ENCODE measurements at regions not wholly inside any gene's neighbourhood (a gene's known extent, or its start where the extent isn't known, plus 50 kb on each side); places are given as distances from the start of the nearest gene placed in this dataset.
"Not testable (repeated sequence)": the region's sequence is repeated elsewhere in the genome, so short reads cannot be mapped to it uniquely, and the experiment has no call there.

- DNase-seq (no peak), ATAC-seq (ENCODE audit: low read depth in 2 of 2) (no peak)
- Mint-ChIP-seq H3K4me3 (no peak overlapping the region), H3K9me3 (peaks cover 0 to 2% (median 0%) of the 10 kb centered on the region in 7 donors), H3K27ac (no peak overlapping the region), H3K4me1 (no peaks in the 10 kb centered on the region), H3K27me3 (no peaks in the 10 kb centered on the region), H3K36me3 (no peaks in the 10 kb centered on the region)
- no peak overlapping the region for H3K27ac ChIP-seq (ENCODE audit: insufficient read depth, low read length, poor library complexity, severe bottlenecking)
- H3K4me3 ChIP-seq (ENCODE audit: low read depth, low read length), result no peak overlapping the region
- no peaks in the 10 kb centered on the region for H3K9me3 ChIP-seq (ENCODE audit: control insufficient read depth in 2 of 2, low read length in 2 of 2)
- peaks cover 2% of the 10 kb centered on the region for H3K27me3 ChIP-seq (ENCODE audit: control insufficient read depth, insufficient read depth, low read length)
- no peaks in the 10 kb centered on the region for H3K36me3 ChIP-seq (ENCODE audit: control insufficient read depth, insufficient read depth, low read length)
- no peaks in the 10 kb centered on the region for H3K4me1 ChIP-seq (ENCODE audit: control insufficient read depth, insufficient read depth, low read length, poor library complexity, severe bottlenecking)
These were observed 135.8 kb downstream of the USP31 start for GRCh38 chr16:23013484-23013883.

GRCh38 chr16:23009075-23009474 lies 140.2 kb downstream of the USP31 start:
- Mint-ChIP-seq H3K9me3 (peaks cover 0 to 7% (median 0%) of the 10 kb centered on the region in 7 donors), H3K36me3 (no peaks in the 10 kb centered on the region), H3K27ac (no peak overlapping the region), H3K4me1 (no peaks in the 10 kb centered on the region), H3K4me3 (no peak overlapping the region), H3K27me3 (no peaks in the 10 kb centered on the region)
- Histone ChIP-seq H3K4me1 (ENCODE audit: control insufficient read depth, insufficient read depth, low read length, poor library complexity, severe bottlenecking) (no peaks in the 10 kb centered on the region), H3K4me3 (ENCODE audit: low read depth, low read length) (no peak overlapping the region), H3K27me3 (ENCODE audit: control insufficient read depth, insufficient read depth, low read length) (peaks cover 2% of the 10 kb centered on the region), H3K9me3 (ENCODE audit: control insufficient read depth in 2 of 2, low read length in 2 of 2) (no peaks in the 10 kb centered on the region), H3K36me3 (ENCODE audit: control insufficient read depth, insufficient read depth, low read length) (no peaks in the 10 kb centered on the region), H3K27ac (ENCODE audit: insufficient read depth, low read length, poor library complexity, severe bottlenecking) (no peak overlapping the region)
- ATAC-seq (ENCODE audit: low read depth in 2 of 2) (no peak), DNase-seq (no peak)

DNA sequence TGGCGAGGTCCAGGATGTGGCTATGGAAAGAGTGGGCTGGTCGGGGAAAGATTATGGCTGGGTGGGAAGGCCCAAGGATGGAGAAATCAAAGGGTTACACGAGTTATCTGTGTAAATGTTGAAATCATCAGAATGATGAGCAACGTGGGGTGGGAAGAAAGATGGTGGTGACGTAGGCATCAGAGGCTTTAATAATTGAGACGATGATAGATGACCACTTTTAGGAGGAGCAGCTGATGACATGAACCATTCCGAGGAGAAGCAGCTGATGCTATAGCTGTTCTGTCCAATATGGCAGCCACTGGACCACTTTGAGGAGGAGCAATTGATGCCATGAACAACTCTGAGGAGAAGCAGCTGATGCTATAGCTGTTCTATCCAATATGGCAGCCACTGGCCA lies 141.2 kb downstream of the USP31 start:
- Mint-ChIP-seq H3K27me3 (no peaks in the 10 kb centered on the region), H3K36me3 (no peaks in the 10 kb centered on the region), H3K9me3 (peaks cover 0 to 7% (median 0%) of the 10 kb centered on the region in 7 donors), H3K4me3 (no peak overlapping the region), H3K4me1 (no peaks in the 10 kb centered on the region), H3K27ac (no peak overlapping the region)
- Histone ChIP-seq H3K36me3 (ENCODE audit: control insufficient read depth, insufficient read depth, low read length) (no peaks in the 10 kb centered on the region), H3K27ac (ENCODE audit: insufficient read depth, low read length, poor library complexity, severe bottlenecking) (no peak overlapping the region), H3K27me3 (ENCODE audit: control insufficient read depth, insufficient read depth, low read length) (peaks cover 2% of the 10 kb centered on the region), H3K4me1 (ENCODE audit: control insufficient read depth, insufficient read depth, low read length, poor library complexity, severe bottlenecking) (no peaks in the 10 kb centered on the region), H3K4me3 (ENCODE audit: low read depth, low read length) (no peak overlapping the region), H3K9me3 (ENCODE audit: control insufficient read depth in 2 of 2, low read length in 2 of 2) (no peaks in the 10 kb centered on the region)
- ATAC-seq (ENCODE audit: low read depth in 2 of 2) (no peak), DNase-seq (no peak)

DNA sequence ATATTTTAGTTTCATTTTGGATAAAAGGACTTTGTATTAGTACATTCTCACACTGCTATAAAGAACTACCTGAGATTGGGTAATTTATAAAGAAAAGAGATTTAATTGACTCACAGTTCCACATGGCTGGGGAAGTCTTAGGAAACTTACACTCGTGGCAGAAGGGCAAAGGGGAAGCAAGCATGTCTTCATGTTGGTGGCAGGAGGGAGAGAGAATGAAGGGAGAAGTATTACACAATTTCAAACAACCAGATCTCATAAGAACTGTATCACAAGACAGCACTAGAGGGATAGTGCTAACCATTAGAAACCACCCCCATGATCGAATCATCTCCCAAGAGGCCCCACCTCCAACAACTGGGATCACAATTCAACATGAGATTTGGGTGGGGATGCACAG lies 142.9 kb downstream of the USP31 start:
- no peaks in the 10 kb centered on the region for H3K4me1 ChIP-seq (ENCODE audit: control insufficient read depth, insufficient read depth, low read length, poor library complexity, severe bottlenecking)
- Mint-ChIP-seq H3K27me3 (no peaks in the 10 kb centered on the region), H3K36me3 (no peaks in the 10 kb centered on the region), H3K4me1 (no peaks in the 10 kb centered on the region), H3K4me3 (no peak overlapping the region), H3K27ac (no peak overlapping the region), H3K9me3 (peaks cover 0 to 7% (median 0%) of the 10 kb centered on the region in 7 donors)
- no peak for DNase-seq
- no peak overlapping the region for H3K27ac ChIP-seq (ENCODE audit: insufficient read depth, low read length, poor library complexity, severe bottlenecking)
- no peak overlapping the region for H3K4me3 ChIP-seq (ENCODE audit: low read depth, low read length)
- no peaks in the 10 kb centered on the region for H3K27me3 ChIP-seq (ENCODE audit: control insufficient read depth, insufficient read depth, low read length)
- ATAC-seq (ENCODE audit: low read depth in 2 of 2), result no peak
- H3K36me3 ChIP-seq (ENCODE audit: control insufficient read depth, insufficient read depth, low read length), result no peaks in the 10 kb centered on the region
- no peaks in the 10 kb centered on the region for H3K9me3 ChIP-seq (ENCODE audit: control insufficient read depth in 2 of 2, low read length in 2 of 2)

DNA sequence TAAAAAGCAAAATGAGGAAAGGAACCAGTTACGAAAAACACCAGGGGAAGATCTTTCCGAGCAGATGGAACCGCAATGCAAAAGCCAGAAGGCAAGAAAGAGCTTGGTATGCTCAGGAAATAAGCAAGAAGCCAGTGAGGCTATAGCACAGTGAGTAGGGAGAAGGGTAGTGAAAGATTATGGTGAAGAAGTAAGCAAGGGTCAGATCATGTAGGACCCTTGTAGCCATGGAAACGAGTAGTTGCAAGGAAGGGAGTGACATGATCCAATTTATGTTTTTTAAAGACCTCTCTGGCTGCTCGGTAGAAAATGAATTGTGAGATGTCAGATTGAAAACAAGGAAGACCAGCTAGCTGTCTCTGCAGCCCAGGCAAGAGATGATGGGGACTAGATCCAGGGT lies 143.3 kb downstream of the USP31 start:
- H3K27ac Mint-ChIP-seq, result no peak overlapping the region
- peaks cover 0 to 7% (median 0%) of the 10 kb centered on the region in 7 donors for H3K9me3 Mint-ChIP-seq
- H3K4me1 Mint-ChIP-seq, result no peaks in the 10 kb centered on the region
- H3K36me3 Mint-ChIP-seq, result no peaks in the 10 kb centered on the region
- Histone ChIP-seq H3K9me3 (ENCODE audit: control insufficient read depth in 2 of 2, low read length in 2 of 2) (no peaks in the 10 kb centered on the region), H3K27me3 (ENCODE audit: control insufficient read depth, insufficient read depth, low read length) (no peaks in the 10 kb centered on the region), H3K4me1 (ENCODE audit: control insufficient read depth, insufficient read depth, low read length, poor library complexity, severe bottlenecking) (no peaks in the 10 kb centered on the region), H3K4me3 (ENCODE audit: low read depth, low read length) (no peak overlapping the region), H3K36me3 (ENCODE audit: control insufficient read depth, insufficient read depth, low read length) (no peaks in the 10 kb centered on the region), H3K27ac (ENCODE audit: insufficient read depth, low read length, poor library complexity, severe bottlenecking) (no peak overlapping the region)
- no peak for ATAC-seq (ENCODE audit: low read depth in 2 of 2)
- H3K27me3 Mint-ChIP-seq, result no peaks in the 10 kb centered on the region
- no peak for DNase-seq
- H3K4me3 Mint-ChIP-seq, result no peak overlapping the region

DNA sequence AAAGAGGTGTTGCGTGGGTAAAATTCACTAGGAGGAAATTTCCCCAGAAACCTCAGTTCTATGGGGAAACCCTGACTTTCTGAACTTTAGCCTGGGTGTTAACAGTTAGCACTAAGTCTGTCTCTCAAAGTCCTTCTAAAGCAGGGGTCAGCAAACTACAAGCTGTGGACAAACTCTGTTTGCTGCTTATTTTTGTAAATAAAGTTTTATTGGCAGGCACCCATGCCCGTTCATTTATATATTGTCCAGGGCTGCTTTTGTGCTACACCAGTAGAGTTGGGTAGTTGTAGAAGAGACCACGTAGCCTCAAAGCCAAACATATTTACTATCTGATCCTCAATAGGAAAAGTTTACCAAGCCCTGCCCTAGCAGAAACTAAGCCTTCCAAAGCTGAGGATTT lies 159.7 kb downstream of the USP31 start:
- Mint-ChIP-seq H3K4me3 (no peak overlapping the region), H3K4me1 (no peaks in the 10 kb centered on the region), H3K9me3 (peaks cover 0 to 23% (median 8%) of the 10 kb centered on the region in 7 donors), H3K27me3 (peaks cover 7% of the 10 kb centered on the region), H3K36me3 (no peaks in the 10 kb centered on the region), H3K27ac (no peak overlapping the region)
- Histone ChIP-seq H3K36me3 (ENCODE audit: control insufficient read depth, insufficient read depth, low read length) (no peaks in the 10 kb centered on the region), H3K27me3 (ENCODE audit: control insufficient read depth, insufficient read depth, low read length) (no peaks in the 10 kb centered on the region), H3K27ac (ENCODE audit: insufficient read depth, low read length, poor library complexity, severe bottlenecking) (no peak overlapping the region), H3K9me3 (ENCODE audit: control insufficient read depth in 2 of 2, low read length in 2 of 2) (peaks cover 0 to 5% of the 10 kb centered on the region in 2 experiments), H3K4me1 (ENCODE audit: control insufficient read depth, insufficient read depth, low read length, poor library complexity, severe bottlenecking) (no peaks in the 10 kb centered on the region), H3K4me3 (ENCODE audit: low read depth, low read length) (no peak overlapping the region)
- ATAC-seq (ENCODE audit: low read depth in 2 of 2) (no peak), DNase-seq (no peak)

DNA sequence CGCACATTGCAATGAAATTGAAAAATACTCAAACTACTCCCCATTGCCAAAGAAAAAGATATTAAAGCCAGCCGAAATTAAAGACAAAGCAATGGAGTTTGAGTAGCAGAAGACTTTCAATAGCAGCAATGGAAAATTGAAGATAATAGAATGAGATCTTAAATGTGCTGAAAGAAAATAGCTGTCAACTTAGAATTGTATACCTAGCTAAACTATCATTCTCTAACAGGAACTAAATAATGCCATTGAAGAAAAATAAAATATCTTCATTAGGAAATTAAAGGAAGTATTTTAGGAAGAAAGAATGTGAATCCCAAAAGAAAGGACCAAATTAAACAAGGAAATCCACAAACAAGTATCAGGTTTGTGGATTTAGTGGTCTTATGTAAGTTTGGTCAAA lies 165.6 kb downstream of the USP31 start:
- no peaks in the 10 kb centered on the region for H3K4me1 Mint-ChIP-seq
- ATAC-seq (ENCODE audit: low read depth in 2 of 2), result no peak
- no peaks in the 10 kb centered on the region for H3K27me3 Mint-ChIP-seq
- no peaks in the 10 kb centered on the region for H3K27me3 ChIP-seq (ENCODE audit: control insufficient read depth, insufficient read depth, low read length)
- H3K4me3 Mint-ChIP-seq, result no peak overlapping the region
- H3K36me3 Mint-ChIP-seq, result no peaks in the 10 kb centered on the region
- no peak overlapping the region for H3K4me3 ChIP-seq (ENCODE audit: low read depth, low read length)
- no peak for DNase-seq
- no peaks in the 10 kb centered on the region for H3K4me1 ChIP-seq (ENCODE audit: control insufficient read depth, insufficient read depth, low read length, poor library complexity, severe bottlenecking)
- no peak overlapping the region for H3K27ac ChIP-seq (ENCODE audit: insufficient read depth, low read length, poor library complexity, severe bottlenecking)
- H3K27ac Mint-ChIP-seq, result no peak overlapping the region
- H3K9me3 ChIP-seq (ENCODE audit: control insufficient read depth in 2 of 2, low read length in 2 of 2), result peaks cover 19 to 28% of the 10 kb centered on the region in 2 experiments
- no peaks in the 10 kb centered on the region for H3K36me3 ChIP-seq (ENCODE audit: control insufficient read depth, insufficient read depth, low read length)
- H3K9me3 Mint-ChIP-seq, result peaks cover 5 to 42% (median 11%) of the 10 kb centered on the region in 7 donors

GRCh38 chr16:22980514-22980913 lies 166.6 kb downstream of the HS3ST2 start:
- not testable (repeated sequence) for H3K27ac ChIP-seq (ENCODE audit: insufficient read depth, low read length, poor library complexity, severe bottlenecking); H3K4me1 Mint-ChIP-seq; H3K4me1 ChIP-seq (ENCODE audit: control insufficient read depth, insufficient read depth, low read length, poor library complexity, severe bottlenecking); H3K27me3 Mint-ChIP-seq; H3K4me3 ChIP-seq (ENCODE audit: low read depth, low read length); H3K36me3 ChIP-seq (ENCODE audit: control insufficient read depth, insufficient read depth, low read length); H3K4me3 Mint-ChIP-seq; DNase-seq; ATAC-seq (ENCODE audit: low read depth in 2 of 2); H3K27me3 ChIP-seq (ENCODE audit: control insufficient read depth, insufficient read depth, low read length); H3K36me3 Mint-ChIP-seq
- Mint-ChIP-seq H3K9me3 (peaks cover 0 to 28% (median 8%) of the 10 kb centered on the region in 7 donors), H3K27ac (peak overlapping the region in 1 of 3 donors; percentile 67)
- H3K9me3 ChIP-seq (ENCODE audit: control insufficient read depth in 2 of 2, low read length in 2 of 2), result peaks cover 19 to 28% of the 10 kb centered on the region in 2 experiments
